Transverse colon (tissue), 4 donors: ENCODE measurements at regions not wholly inside any gene's neighbourhood (a gene's known extent, or its start where the extent isn't known, plus 50 kb on each side); places are given as distances from the start of the nearest gene placed in this dataset.

Experiments
- DNase-seq: peaks from one replicate; pipeline ENCODE4 v3.0.0-alpha.2; 2019
- H3K27ac ChIP-seq, 4 donors: fragments of 200-600 bp; sonication (generic); 2 replicates each; pipeline ENCODE4 v1.5.1; 2016 to 2018; ENCODE audit warnings: inconsistent platforms in 4 of 4
- H3K27me3 ChIP-seq: fragments of 200-600 bp; sonication (generic); 2 replicates; pipeline ENCODE4 v1.5.1; 2017; ENCODE audit warnings: inconsistent platforms
- H3K36me3 ChIP-seq, 4 donors: fragments of 200-600 bp; sonication (generic); 2 replicates each; pipeline ENCODE4 v1.5.1; 2017 to 2019; ENCODE audit warnings: inconsistent platforms in 4 of 4
- H3K4me1 ChIP-seq, 4 donors: fragments of 200-600 bp; sonication (generic); 2 replicates each; pipeline ENCODE4 v1.5.1; 2017 to 2020; ENCODE audit warnings: inconsistent platforms in 4 of 4
- H3K4me3 ChIP-seq, 4 donors: fragments of 200-600 bp; sonication (generic); 1 replicate in 1 of 4; 2 replicates in 3 of 4; pipeline versions ENCODE4 v1.5.1 to v1.6.1; 2017 to 2019; ENCODE audit warnings: inconsistent platforms in 4 of 4
- H3K9me3 ChIP-seq, 2 donors: fragments of 200-600 bp; sonication (generic); 2 replicates each; pipeline ENCODE4 v1.5.1; 2017 to 2019; ENCODE audit warnings: inconsistent platforms in 2 of 2
- EP300 ChIP-seq: sonication (generic); formaldehyde crosslinking; IDR thresholded peaks from one replicate; pipeline ENCODE4 v1.6.1; 2017; ENCODE audit warnings: antibody characterized with exemption, low read depth
- POLR2A ChIP-seq: fragments of 450-650 bp; IDR thresholded peaks from one replicate; pipeline ENCODE4 v1.6.1; 2016; ENCODE audit warnings: antibody characterized with exemption, mild to moderate bottlenecking, moderate library complexity
- POLR2AphosphoS5 ChIP-seq, 3 donors: sonication (generic); formaldehyde crosslinking; IDR thresholded peaks; one replicate each; pipeline ENCODE4 v1.6.1; 2016; ENCODE audit warnings: antibody characterized with exemption in 3 of 3
- WGBS, 2 donors: methylation state at CpG; one replicate each; pipeline ENCODE4 v1.1.5; 2018; ENCODE audit warnings: low coverage in 1 of 2; 5-methylcytosine and 5-hydroxymethylcytosine counted together
- in situ Hi-C, 4 donors: fragments of 200-750 bp; cut with MboI; loops; one replicate each; pipeline versions ENCODE4 v1.15.0 to v1.15.1; 2017; ENCODE audit warnings: low sequenced_read_pairs in 3 of 4, low pct_ligation_motif_present in 1 of 4, low pct_unique_long_range_greater_than_20kb in 1 of 4
- intact Hi-C: fragments of 100-400 bp; cut with DNase I; formaldehyde crosslinking; loops from one replicate; pipeline ENCODE4 v1.15.1; 2023; ENCODE audit warnings: low total_unique reads
- TF ChIP-seq, protein P1 (sequence below), 5 experiments: fragments of 200-600 bp in 3 of 5; fragments of 450-650 bp in 2 of 5; sonication (generic) in 3 of 5; IDR thresholded peaks; 1 replicate in 2 of 5; 2 replicates in 3 of 5; pipeline ENCODE4 v1.5.1; 2016 to 2017; ENCODE audit warnings: antibody characterized with exemption in 5 of 5, inconsistent platforms in 3 of 5, mild to moderate bottlenecking in 2 of 5, moderate library complexity in 1 of 5

DNA sequence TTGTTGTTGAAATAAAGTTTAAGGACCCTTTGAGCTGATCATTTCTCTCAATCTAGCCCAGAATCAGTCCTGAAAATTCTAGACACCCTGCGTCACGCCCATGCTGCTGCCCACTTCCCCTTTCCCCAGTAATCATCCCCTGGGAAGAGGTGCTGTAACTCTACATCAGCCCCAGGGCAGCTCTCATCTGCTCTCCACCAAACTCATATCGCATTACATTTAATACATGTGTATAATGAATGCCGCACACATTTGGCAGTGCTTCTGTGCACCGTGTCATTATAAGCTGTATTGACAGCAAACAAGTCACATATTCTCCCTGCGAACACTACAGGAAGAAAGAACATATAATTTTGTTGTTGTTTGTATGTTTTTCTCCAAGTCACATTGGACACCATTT lies 539.7 kb upstream of the DAB1 start:
- H3K36me3 ChIP-seq: no peaks in the 10 kb centered on the region
- TF ChIP-seq POLR2AphosphoS5 (IDR thresholded peaks at IDR 0.05): no peak
- TF ChIP-seq, protein P1, sequence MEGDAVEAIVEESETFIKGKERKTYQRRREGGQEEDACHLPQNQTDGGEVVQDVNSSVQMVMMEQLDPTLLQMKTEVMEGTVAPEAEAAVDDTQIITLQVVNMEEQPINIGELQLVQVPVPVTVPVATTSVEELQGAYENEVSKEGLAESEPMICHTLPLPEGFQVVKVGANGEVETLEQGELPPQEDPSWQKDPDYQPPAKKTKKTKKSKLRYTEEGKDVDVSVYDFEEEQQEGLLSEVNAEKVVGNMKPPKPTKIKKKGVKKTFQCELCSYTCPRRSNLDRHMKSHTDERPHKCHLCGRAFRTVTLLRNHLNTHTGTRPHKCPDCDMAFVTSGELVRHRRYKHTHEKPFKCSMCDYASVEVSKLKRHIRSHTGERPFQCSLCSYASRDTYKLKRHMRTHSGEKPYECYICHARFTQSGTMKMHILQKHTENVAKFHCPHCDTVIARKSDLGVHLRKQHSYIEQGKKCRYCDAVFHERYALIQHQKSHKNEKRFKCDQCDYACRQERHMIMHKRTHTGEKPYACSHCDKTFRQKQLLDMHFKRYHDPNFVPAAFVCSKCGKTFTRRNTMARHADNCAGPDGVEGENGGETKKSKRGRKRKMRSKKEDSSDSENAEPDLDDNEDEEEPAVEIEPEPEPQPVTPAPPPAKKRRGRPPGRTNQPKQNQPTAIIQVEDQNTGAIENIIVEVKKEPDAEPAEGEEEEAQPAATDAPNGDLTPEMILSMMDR (IDR thresholded peaks at IDR 0.05): no peak
- TF ChIP-seq POLR2A: no peak
- TF ChIP-seq EP300: no peak
- no peak for DNase-seq
- no peak overlapping the region for H3K4me3 ChIP-seq
- intact Hi-C loops: no loop called here
- no peaks in the 10 kb centered on the region for H3K27me3 ChIP-seq
- 77 to 83% methylated on average over 2 to 6 of the region's 6 CpGs for WGBS, 2 donors
- no peaks in the 10 kb centered on the region for H3K4me1 ChIP-seq
- in situ Hi-C loops: no loop called here
- no peak overlapping the region for H3K27ac ChIP-seq
- H3K9me3 ChIP-seq: no peaks in the 10 kb centered on the region

DNA sequence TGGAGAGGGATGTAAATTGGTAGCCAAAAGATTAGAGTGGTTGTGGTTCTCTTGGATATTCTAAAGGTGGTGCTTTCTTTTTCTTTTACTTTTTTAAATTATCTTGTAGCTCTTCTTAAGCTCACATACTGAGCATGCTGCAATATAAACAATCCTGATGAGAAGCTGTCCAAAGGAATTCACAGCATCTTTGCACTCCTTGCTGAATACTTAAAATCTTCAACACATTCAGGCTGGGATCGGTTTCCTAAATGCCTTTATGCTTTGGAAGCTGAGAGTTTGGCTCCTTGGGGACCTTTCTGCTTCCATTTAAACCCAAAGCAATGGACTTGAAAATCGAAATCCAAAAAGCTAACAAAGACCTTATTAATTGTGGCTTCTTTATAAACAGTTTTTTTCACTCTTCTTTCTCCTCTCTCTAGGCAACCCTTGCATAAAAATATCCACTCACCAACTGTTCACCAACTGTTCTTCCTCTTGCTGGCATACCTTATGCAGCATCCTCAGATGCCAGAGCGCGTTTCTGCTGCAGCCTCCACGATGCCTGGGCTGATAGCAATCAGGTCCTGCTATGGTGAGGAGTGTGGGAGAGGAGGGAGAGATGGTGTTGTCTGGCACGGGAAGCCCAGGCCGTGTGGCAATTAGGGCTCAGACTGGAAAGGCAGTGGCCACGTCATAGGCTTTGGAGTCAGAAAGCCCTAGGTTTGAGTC lies 535.8 kb upstream of the DAB1 start:
- no peaks in the 10 kb centered on the region for H3K27me3 ChIP-seq
- no peaks in the 10 kb centered on the region for H3K4me1 ChIP-seq
- no peak overlapping the region for H3K27ac ChIP-seq
- intact Hi-C loops (no loop called here), in situ Hi-C loops (no loop called here)
- DNase-seq: no peak
- 35 to 68% methylated on average over 2 to 8 of the region's 8 CpGs for WGBS, 2 donors
- no peaks in the 10 kb centered on the region for H3K36me3 ChIP-seq
- no peak overlapping the region for H3K4me3 ChIP-seq
- no peaks in the 10 kb centered on the region for H3K9me3 ChIP-seq
- TF ChIP-seq, protein P1 (IDR thresholded peaks at IDR 0.05): no peak
- TF ChIP-seq POLR2AphosphoS5 (IDR thresholded peaks at IDR 0.05) (no peak), POLR2A (no peak), EP300 (no peak)

DNA sequence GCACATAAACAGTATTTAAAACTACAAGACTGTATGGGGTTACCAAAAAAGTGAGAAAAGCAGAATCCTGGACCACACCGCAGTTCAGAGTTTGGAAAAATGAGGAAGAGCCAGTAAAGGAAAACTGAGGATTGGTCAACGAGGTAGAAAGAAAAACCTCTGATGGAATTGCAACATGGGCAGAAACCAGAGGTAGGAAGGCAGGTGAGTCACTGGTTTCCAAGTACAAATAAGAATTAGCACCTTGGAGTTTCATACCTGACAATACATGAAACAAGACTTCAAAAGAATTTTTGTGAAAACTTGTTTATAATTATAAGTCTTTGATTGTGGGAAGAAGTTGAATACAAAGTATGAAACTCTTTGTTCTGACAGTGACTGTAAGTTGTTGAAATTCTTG lies 533.7 kb upstream of the DAB1 start:
- in situ Hi-C loops (no loop called here), intact Hi-C loops (no loop called here)
- 48 to 68% methylated on average over 2 of the region's 2 CpGs for WGBS, 2 donors
- no peaks in the 10 kb centered on the region for H3K36me3 ChIP-seq
- no peak overlapping the region for H3K4me3 ChIP-seq
- TF ChIP-seq POLR2AphosphoS5 (IDR thresholded peaks at IDR 0.05) (no peak), EP300 (no peak)
- no peaks in the 10 kb centered on the region for H3K4me1 ChIP-seq
- no peaks in the 10 kb centered on the region for H3K27me3 ChIP-seq
- DNase-seq: no peak
- H3K9me3 ChIP-seq: no peaks in the 10 kb centered on the region
- H3K27ac ChIP-seq: no peak overlapping the region

DNA sequence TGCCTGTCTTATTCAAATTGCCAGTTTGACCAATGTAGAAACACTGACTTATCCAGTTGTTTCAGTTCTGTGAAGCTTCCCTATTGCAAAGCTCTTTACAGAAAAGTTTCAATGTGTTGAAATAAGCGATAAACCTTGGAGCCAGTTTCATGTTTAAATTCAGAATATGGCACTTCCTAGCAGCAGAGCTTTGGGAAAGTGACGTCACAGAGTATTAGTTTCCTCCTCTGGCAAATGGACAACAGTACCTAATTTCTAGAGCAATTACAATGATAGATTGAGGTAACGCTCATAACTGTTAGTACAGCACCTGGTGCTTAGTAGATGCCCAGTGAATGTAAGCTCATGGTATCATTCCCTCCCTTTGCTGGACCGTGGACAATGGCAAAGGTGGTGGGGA lies 527.5 kb upstream of the DAB1 start:
- no peaks in the 10 kb centered on the region for H3K4me1 ChIP-seq
- H3K4me3 ChIP-seq: no peak overlapping the region
- no peak overlapping the region for H3K27ac ChIP-seq
- no peaks in the 10 kb centered on the region for H3K36me3 ChIP-seq
- 36 to 80% methylated on average over 1 to 4 of the region's 4 CpGs for WGBS, 2 donors
- no peaks in the 10 kb centered on the region for H3K27me3 ChIP-seq
- no peak for TF ChIP-seq POLR2AphosphoS5 (IDR thresholded peaks at IDR 0.05)
- no peak for TF ChIP-seq EP300
- no peak for TF ChIP-seq POLR2A
- TF ChIP-seq, protein P1 (IDR thresholded peaks at IDR 0.05): no peak
- H3K9me3 ChIP-seq: no peaks in the 10 kb centered on the region
- intact Hi-C loops (no loop called here), in situ Hi-C loops (no loop called here)
- no peak for DNase-seq

DNA sequence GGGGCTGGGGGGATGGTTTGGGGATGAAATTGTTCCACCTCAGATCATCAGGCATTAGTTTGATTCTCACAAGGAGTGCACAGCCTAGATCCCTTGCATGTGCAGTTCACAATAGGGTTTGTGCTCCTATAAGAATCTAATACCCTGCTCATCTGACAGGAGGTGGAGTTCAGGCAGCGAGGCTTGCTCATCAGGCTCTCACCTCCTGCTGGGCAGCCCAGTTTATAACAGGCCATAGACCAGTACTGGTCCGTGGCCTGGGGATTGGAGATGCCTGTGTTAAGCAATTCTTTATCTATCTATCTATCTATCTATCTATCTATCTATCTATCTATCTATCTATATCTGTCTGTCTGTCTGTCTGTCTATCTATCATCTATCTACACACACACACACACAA lies 525.3 kb upstream of the DAB1 start:
- Histone ChIP-seq H3K27me3 (no peaks in the 10 kb centered on the region), H3K27ac (no peak overlapping the region), H3K4me1 (no peaks in the 10 kb centered on the region), H3K36me3 (no peaks in the 10 kb centered on the region), H3K9me3 (no peaks in the 10 kb centered on the region), H3K4me3 (no peak overlapping the region)
- no peak for TF ChIP-seq EP300
- TF ChIP-seq, protein P1 (IDR thresholded peaks at IDR 0.05): no peak
- no peak for TF ChIP-seq POLR2AphosphoS5 (IDR thresholded peaks at IDR 0.05)
- no peak for TF ChIP-seq POLR2A
- intact Hi-C loops: no loop called here
- DNase-seq: no peak
- in situ Hi-C loops: no loop called here
- WGBS, 2 donors: 52 to 54% methylated on average over 2 of the region's 2 CpGs
